ENCODE measurements at regions not wholly inside any gene's neighbourhood (a gene's known extent, or its start where the extent isn't known, plus 50 kb on each side); places are given as distances from the start of the nearest gene placed in this dataset.

DNA sequence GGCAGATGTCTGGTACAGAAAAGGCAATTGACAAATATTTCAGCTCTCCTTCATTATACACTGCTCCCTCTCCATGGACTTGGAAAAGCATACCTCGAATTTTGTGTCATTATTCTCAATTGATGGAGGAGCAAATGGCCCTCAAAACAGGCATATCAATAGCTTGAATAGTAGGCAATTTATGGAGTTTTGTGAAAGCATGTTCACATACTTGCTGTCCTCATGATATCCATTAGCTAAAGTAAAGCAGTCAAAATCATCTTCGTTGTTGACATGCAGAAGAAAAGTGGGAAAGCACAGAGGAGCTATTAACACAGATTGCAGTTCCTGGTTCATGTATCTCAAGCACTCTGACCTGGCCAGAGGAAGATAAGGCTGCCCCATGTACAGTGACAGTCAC lies 472.8 kb downstream of the CCSER2 start:
- TF ChIP-seq, protein P1, sequence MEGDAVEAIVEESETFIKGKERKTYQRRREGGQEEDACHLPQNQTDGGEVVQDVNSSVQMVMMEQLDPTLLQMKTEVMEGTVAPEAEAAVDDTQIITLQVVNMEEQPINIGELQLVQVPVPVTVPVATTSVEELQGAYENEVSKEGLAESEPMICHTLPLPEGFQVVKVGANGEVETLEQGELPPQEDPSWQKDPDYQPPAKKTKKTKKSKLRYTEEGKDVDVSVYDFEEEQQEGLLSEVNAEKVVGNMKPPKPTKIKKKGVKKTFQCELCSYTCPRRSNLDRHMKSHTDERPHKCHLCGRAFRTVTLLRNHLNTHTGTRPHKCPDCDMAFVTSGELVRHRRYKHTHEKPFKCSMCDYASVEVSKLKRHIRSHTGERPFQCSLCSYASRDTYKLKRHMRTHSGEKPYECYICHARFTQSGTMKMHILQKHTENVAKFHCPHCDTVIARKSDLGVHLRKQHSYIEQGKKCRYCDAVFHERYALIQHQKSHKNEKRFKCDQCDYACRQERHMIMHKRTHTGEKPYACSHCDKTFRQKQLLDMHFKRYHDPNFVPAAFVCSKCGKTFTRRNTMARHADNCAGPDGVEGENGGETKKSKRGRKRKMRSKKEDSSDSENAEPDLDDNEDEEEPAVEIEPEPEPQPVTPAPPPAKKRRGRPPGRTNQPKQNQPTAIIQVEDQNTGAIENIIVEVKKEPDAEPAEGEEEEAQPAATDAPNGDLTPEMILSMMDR (IDR thresholded peaks at IDR 0.05) = no peak
- TF ChIP-seq POLR2A (IDR thresholded peaks at IDR 0.05) = no peak
- no peak for TF ChIP-seq POLR2AphosphoS5 (IDR thresholded peaks at IDR 0.05)

Data from transverse colon (tissue), 4 donors.